ENCODE measurements at regions not wholly inside any gene's neighbourhood (a gene's known extent, or its start where the extent isn't known, plus 50 kb on each side); places are given as distances from the start of the nearest gene placed in this dataset.

DNA sequence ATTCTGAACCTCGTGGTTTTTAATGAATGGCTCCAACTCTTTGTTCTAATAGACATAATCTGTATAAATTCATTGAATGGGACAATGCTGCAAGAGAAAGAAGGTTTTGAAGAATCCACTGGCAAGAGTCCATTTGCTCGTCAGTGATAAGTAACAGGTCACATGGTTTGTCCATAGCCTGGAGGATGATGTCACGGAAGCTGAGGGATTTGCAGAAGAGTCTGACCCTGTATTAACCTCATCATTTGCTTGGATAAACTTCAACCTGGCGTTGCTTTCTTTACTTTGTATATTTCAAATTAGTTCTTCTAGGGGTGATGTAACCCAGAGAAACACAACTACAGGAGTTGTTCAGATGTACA lies 197.4 kb downstream of the GAS1 start:
- intact Hi-C loops (cut with DNase I; ENCODE audit: low total_unique reads): no loop called here
- WGBS, 2 donors: 30 to 41% methylated on average over 4 of the region's 4 CpGs
- DNase-seq (ENCODE audit: low spot score in 2 of 2): peak in 1 of 2 donors; percentile 21
- TF ChIP-seq POLR2A (IDR thresholded peaks at IDR 0.05): no peak
- TF ChIP-seq, protein P1, sequence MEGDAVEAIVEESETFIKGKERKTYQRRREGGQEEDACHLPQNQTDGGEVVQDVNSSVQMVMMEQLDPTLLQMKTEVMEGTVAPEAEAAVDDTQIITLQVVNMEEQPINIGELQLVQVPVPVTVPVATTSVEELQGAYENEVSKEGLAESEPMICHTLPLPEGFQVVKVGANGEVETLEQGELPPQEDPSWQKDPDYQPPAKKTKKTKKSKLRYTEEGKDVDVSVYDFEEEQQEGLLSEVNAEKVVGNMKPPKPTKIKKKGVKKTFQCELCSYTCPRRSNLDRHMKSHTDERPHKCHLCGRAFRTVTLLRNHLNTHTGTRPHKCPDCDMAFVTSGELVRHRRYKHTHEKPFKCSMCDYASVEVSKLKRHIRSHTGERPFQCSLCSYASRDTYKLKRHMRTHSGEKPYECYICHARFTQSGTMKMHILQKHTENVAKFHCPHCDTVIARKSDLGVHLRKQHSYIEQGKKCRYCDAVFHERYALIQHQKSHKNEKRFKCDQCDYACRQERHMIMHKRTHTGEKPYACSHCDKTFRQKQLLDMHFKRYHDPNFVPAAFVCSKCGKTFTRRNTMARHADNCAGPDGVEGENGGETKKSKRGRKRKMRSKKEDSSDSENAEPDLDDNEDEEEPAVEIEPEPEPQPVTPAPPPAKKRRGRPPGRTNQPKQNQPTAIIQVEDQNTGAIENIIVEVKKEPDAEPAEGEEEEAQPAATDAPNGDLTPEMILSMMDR (IDR thresholded peaks at IDR 0.05): no peak
- H3K4me3 ChIP-seq (ENCODE audit: low read depth, poor library complexity, severe bottlenecking): no peak overlapping the region

DNA sequence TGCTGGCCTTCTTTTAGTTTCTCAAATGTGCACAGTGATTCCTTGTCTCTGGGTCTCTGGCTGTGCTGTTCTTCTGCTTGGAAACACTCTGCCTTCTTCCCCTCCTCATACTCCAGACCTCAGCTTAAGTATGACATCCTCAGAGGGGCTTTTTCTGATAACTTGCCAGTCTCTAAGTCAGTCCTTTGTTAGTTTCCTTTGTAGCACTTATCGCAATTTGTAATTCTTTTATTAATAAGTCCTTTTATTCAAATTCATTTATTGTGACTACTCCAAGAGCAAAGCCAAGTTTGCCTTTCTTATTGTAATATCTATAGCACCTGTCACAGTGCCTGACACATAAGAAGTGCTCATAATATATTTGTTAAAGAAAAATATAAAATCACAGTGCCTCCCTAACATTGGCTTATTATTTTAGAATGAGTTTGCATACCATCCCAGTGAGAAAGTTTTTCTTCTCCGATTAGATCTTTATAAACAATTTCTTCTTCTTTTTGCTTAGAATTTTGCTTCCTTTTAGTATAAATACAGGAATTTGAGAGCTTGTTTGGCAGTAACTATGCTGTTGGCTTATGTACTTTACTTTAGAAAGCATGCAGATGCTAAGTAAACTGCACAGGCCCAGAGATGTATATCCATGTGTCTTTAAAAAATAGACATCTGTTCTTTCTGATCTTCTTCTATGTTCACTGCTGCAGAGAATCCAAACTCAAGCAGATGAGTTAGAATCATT lies 198.0 kb downstream of the GAS1 start:
- H3K4me3 ChIP-seq (ENCODE audit: low read depth, poor library complexity, severe bottlenecking): no peak overlapping the region
- intact Hi-C loops (cut with DNase I; ENCODE audit: low total_unique reads): no loop called here
- DNase-seq (ENCODE audit: low spot score in 2 of 2): peak in 1 of 2 donors; percentile 15
- TF ChIP-seq POLR2A (IDR thresholded peaks at IDR 0.05): no peak
- WGBS, 2 donors: 76 to 79% methylated on average over 2 of the region's 2 CpGs

DNA sequence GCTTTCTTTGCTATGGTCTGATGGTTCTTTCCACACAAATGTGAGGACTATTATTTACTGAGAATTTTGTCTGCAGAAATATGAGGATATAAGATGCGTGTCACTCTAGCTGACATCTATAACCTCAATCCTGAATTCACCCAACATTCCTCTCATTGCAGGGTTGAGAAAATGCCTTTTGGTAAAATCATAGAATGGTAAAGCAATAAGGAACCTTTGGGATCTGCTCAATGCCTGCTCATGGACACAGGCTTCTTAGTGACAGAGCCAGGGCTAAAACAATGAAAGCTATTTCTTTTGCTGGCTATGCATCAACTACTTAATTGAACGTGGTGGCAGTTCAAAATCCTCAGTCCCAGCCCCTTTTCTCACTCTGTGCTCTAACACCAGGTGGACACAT lies 199.6 kb downstream of the GAS1 start:
- no peak for TF ChIP-seq POLR2A (IDR thresholded peaks at IDR 0.05)
- TF ChIP-seq, protein P1 (IDR thresholded peaks at IDR 0.05): no peak
- 52 to 58% methylated on average over 2 of the region's 2 CpGs for WGBS, 2 donors
- H3K4me3 ChIP-seq (ENCODE audit: low read depth, poor library complexity, severe bottlenecking): no peak overlapping the region
- intact Hi-C loops (cut with DNase I; ENCODE audit: low total_unique reads): no loop called here
- DNase-seq (ENCODE audit: low spot score in 2 of 2): no peak

DNA sequence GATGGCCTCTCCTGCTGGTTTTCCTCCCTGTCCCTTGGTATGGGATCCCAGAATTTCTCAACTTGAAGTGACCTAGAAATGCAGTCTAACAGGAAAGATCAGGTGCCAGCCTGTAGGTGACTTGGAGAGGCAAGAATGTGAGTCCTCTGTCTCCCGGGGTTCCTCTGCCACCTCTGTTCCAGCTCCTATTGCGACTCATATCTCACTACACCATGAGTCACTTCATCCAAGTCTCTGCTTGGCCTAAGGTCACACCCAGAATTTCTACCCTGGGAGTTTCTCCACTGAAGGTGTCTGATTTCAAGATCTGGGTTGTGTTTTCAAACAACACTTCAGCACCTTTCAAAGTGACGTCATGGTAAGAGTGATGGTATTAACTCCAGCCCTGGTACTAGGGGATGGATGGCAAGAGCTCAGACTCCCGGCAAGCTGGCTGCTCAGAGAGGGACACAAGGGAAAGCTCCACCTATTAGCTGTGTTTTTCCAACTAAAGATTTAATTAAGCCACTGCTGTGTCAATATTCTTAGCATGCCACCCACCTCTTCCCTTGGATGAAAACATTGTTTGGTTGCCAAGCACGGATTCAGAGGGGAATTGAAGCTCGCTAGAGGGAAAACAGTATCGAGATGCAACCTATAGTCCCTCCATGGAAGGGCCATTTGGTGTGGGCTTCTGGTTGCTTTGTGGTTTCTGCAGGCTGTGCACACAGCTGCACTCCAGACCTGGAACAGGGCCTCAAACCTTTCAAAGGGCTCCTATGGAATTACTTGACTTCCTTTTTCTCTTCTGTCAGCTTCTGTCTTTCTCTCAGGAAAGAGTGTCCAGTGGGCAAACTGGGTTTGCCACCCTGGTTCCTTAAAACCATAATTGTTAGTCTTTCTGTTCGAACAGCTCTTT lies 205.7 kb downstream of the GAS1 start:
- WGBS, 2 donors: 33 to 40% methylated on average over 8 of the region's 8 CpGs
- no peak overlapping the region for H3K4me3 ChIP-seq (ENCODE audit: low read depth, poor library complexity, severe bottlenecking)
- no peak for DNase-seq (ENCODE audit: low spot score in 2 of 2)
- intact Hi-C loops (cut with DNase I; ENCODE audit: low total_unique reads): no loop called here
- TF ChIP-seq POLR2A (IDR thresholded peaks at IDR 0.05): no peak
- TF ChIP-seq, protein P1 (IDR thresholded peaks at IDR 0.05): no peak

DNA sequence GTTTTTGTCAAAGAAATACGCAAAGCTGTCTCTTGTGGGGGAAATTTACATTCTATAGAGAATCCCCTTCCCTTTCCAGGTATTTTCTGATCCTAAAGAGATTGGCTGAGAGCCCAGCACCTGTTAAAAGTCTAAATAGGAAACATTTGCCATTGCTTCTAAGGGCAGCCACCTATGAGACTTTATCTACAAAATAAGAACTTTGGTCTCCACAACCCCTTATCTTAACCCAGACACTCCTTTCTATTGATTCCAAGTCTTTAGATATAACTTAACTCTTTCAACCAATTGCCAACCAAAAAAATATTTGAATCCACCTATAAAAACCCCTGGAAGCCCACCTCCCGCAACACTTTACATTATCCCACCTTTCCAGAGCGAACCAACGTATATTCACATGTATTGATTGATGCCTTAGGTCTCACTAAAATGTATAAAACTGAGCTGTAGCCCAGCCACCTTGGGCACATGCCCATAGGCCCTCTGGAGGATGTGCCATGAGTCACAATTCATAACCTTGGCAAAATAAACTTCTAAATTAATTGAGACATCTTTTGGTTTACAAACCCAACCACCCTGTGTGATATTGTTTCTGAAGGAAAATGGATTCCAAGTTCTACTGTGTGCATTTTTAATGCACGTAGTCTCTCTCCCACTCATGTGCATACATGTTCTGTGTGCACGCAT lies 211.4 kb downstream of the GAS1 start:
- 79 to 87% methylated on average over 6 of the region's 6 CpGs for WGBS, 2 donors
- no peak overlapping the region for H3K4me3 ChIP-seq (ENCODE audit: low read depth, poor library complexity, severe bottlenecking)
- no peak for DNase-seq (ENCODE audit: low spot score in 2 of 2)
- no peak for TF ChIP-seq POLR2A (IDR thresholded peaks at IDR 0.05)
- TF ChIP-seq, protein P1 (IDR thresholded peaks at IDR 0.05): no peak
- intact Hi-C loops (cut with DNase I; ENCODE audit: low total_unique reads): no loop called here

DNA sequence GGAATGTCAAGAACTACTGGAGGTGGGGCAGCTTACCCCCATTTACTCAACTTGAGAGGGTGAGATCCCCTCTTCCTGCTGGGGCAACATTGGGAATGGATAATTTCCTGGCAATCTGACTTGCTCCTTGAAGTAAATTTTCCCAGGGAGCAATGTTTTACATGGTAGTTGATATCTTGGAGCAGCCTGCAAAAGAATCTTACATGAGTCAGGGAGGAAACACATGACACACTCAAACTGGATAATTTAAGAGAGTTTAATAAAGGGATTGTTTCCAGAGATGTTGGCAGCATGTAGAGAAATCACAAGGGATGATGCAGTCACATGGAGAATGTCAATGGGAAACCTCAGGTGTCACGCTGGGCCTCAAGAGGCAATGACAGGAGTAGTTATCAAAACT lies 212.5 kb downstream of the GAS1 start:
- intact Hi-C loops (cut with DNase I; ENCODE audit: low total_unique reads): no loop called here
- TF ChIP-seq, protein P1 (IDR thresholded peaks at IDR 0.05): no peak
- no peak for TF ChIP-seq POLR2A (IDR thresholded peaks at IDR 0.05)
- DNase-seq (ENCODE audit: low spot score in 2 of 2): no peak
- H3K4me3 ChIP-seq (ENCODE audit: low read depth, poor library complexity, severe bottlenecking): no peak overlapping the region
- 47 to 82% methylated on average over 1 of the region's 1 CpG for WGBS, 2 donors
